ENCODE measurements at regions not wholly inside any gene's neighbourhood (a gene's known extent, or its start where the extent isn't known, plus 50 kb on each side); places are given as distances from the start of the nearest gene placed in this dataset.

- TF ChIP-seq, protein P1, sequence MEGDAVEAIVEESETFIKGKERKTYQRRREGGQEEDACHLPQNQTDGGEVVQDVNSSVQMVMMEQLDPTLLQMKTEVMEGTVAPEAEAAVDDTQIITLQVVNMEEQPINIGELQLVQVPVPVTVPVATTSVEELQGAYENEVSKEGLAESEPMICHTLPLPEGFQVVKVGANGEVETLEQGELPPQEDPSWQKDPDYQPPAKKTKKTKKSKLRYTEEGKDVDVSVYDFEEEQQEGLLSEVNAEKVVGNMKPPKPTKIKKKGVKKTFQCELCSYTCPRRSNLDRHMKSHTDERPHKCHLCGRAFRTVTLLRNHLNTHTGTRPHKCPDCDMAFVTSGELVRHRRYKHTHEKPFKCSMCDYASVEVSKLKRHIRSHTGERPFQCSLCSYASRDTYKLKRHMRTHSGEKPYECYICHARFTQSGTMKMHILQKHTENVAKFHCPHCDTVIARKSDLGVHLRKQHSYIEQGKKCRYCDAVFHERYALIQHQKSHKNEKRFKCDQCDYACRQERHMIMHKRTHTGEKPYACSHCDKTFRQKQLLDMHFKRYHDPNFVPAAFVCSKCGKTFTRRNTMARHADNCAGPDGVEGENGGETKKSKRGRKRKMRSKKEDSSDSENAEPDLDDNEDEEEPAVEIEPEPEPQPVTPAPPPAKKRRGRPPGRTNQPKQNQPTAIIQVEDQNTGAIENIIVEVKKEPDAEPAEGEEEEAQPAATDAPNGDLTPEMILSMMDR (IDR thresholded peaks at IDR 0.05; ENCODE audit: low read depth, low read length) = no peak
- TF ChIP-seq EZH2phosphoT487 (IDR thresholded peaks at IDR 0.05; ENCODE audit: low read depth) = no peak
These were observed 406.7 kb downstream of the RWDD3 start for GRCh38 chr1:95640746-95641145.
